Natural killer cell treated with Interleukin-12 subunit alpha and Interleukin-12 subunit beta and Interleukin-15 and Interleukin-18, amount 100 ng/mL, for 72 hours (primary cell): ENCODE measurements at regions not wholly inside any gene's neighbourhood (a gene's known extent, or its start where the extent isn't known, plus 50 kb on each side); places are given as distances from the start of the nearest gene placed in this dataset.
A peak's percentile ranks its signal among the peaks of the same experiment; 100 is the strongest.

Source experiments
- ATAC-seq, 2 donors: fragments of 150-1000 bp; cut with Tn5 transposase in 1 of 2; sonication (Bioruptor Pico), chemical (Tn5 transposase) in 1 of 2; 2 replicates each; pipeline ENCODE4 v1.10.0; 2021
- DNase-seq: peaks from one replicate; pipeline ENCODE4 v3.0.0; 2022; ENCODE audit warnings: low spot score
- H3K27ac Mint-ChIP-seq, 2 donors: 1 replicate in 1 of 2; 2 replicates in 1 of 2; pipeline ENCODE4 v1.8.0; 2022; ENCODE audit warnings: mixed read lengths in 2 of 2, mild to moderate bottlenecking in 1 of 2, moderate library complexity in 1 of 2
- H3K27me3 Mint-ChIP-seq, 2 donors: 1 replicate in 1 of 2; 2 replicates in 1 of 2; pipeline ENCODE4 v1.8.0; 2022; ENCODE audit warnings: mixed read lengths in 2 of 2
- H3K36me3 Mint-ChIP-seq: one replicate; pipeline ENCODE4 v1.8.0; 2022; ENCODE audit warnings: mixed read lengths
- H3K4me1 Mint-ChIP-seq, 2 donors: 1 replicate in 1 of 2; 2 replicates in 1 of 2; pipeline ENCODE4 v1.8.0; 2022; ENCODE audit warnings: low read depth in 2 of 2, mixed read lengths in 2 of 2, mild to moderate bottlenecking in 1 of 2
- H3K4me3 Mint-ChIP-seq: one replicate; pipeline ENCODE4 v1.8.0; 2022; ENCODE audit warnings: mixed read lengths
- H3K9me3 Mint-ChIP-seq: 2 replicates; pipeline ENCODE4 v1.8.0; 2022; ENCODE audit warnings: mixed read lengths

- no peak for DNase-seq
- H3K9me3 Mint-ChIP-seq = no peaks in the 10 kb centered on the region
- no peak for ATAC-seq
- H3K4me1 Mint-ChIP-seq = no peaks in the 10 kb centered on the region
- no peak overlapping the region for H3K4me3 Mint-ChIP-seq
- peaks cover 17 to 33% of the 10 kb centered on the region in 2 donors for H3K27me3 Mint-ChIP-seq
- no peak overlapping the region for H3K27ac Mint-ChIP-seq
- no peaks in the 10 kb centered on the region for H3K36me3 Mint-ChIP-seq
Observed at GRCh38 chr20:20835897-20836296, 123.5 kb upstream of the RALGAPA2 start.

- ATAC-seq = no peak
- H3K9me3 Mint-ChIP-seq = no peaks in the 10 kb centered on the region
- H3K27ac Mint-ChIP-seq = no peak overlapping the region
- H3K36me3 Mint-ChIP-seq = no peaks in the 10 kb centered on the region
- peaks cover 17 to 37% of the 10 kb centered on the region in 2 donors for H3K27me3 Mint-ChIP-seq
- DNase-seq = no peak
- no peaks in the 10 kb centered on the region for H3K4me1 Mint-ChIP-seq
- H3K4me3 Mint-ChIP-seq = no peak overlapping the region
Observed at GRCh38 chr20:20834008-20834407, 121.6 kb upstream of the RALGAPA2 start.

GRCh38 chr20:20832715-20833114 lies 120.3 kb upstream of the RALGAPA2 start:
- Mint-ChIP-seq H3K27ac (no peak overlapping the region), H3K9me3 (no peaks in the 10 kb centered on the region), H3K4me3 (no peak overlapping the region), H3K27me3 (peaks cover 17 to 31% of the 10 kb centered on the region in 2 donors), H3K36me3 (no peaks in the 10 kb centered on the region), H3K4me1 (no peaks in the 10 kb centered on the region)
- ATAC-seq (no peak), DNase-seq (no peak)

- Mint-ChIP-seq H3K27me3 (peaks cover 17 to 34% of the 10 kb centered on the region in 2 donors), H3K36me3 (no peaks in the 10 kb centered on the region), H3K27ac (no peak overlapping the region), H3K9me3 (no peaks in the 10 kb centered on the region), H3K4me1 (no peaks in the 10 kb centered on the region), H3K4me3 (no peak overlapping the region)
- no peak for ATAC-seq
- no peak for DNase-seq
Observed at GRCh38 chr20:20831794-20832193, 119.3 kb upstream of the RALGAPA2 start.

GRCh38 chr20:20829681-20830080 lies 117.2 kb upstream of the RALGAPA2 start:
- ATAC-seq (no peak), DNase-seq (no peak)
- no peaks in the 10 kb centered on the region for H3K9me3 Mint-ChIP-seq
- peaks cover 16 to 27% of the 10 kb centered on the region in 2 donors for H3K27me3 Mint-ChIP-seq
- no peak overlapping the region for H3K4me3 Mint-ChIP-seq
- H3K27ac Mint-ChIP-seq = no peak overlapping the region
- no peaks in the 10 kb centered on the region for H3K36me3 Mint-ChIP-seq
- peaks cover 0 to 3% of the 10 kb centered on the region in 2 donors for H3K4me1 Mint-ChIP-seq

GRCh38 chr20:20827992-20828597 lies 115.7 kb upstream of the RALGAPA2 start:
- DNase-seq = no peak
- H3K9me3 Mint-ChIP-seq = no peaks in the 10 kb centered on the region
- ATAC-seq = no peak
- peaks cover 17 to 19% of the 10 kb centered on the region in 2 donors for H3K27me3 Mint-ChIP-seq
- no peak overlapping the region for H3K27ac Mint-ChIP-seq
- no peak overlapping the region for H3K4me3 Mint-ChIP-seq
- peaks cover 0 to 4% of the 10 kb centered on the region in 2 donors for H3K4me1 Mint-ChIP-seq
- no peaks in the 10 kb centered on the region for H3K36me3 Mint-ChIP-seq

GRCh38 chr20:20824924-20825584 lies 112.6 kb upstream of the RALGAPA2 start:
- Mint-ChIP-seq H3K36me3 (no peaks in the 10 kb centered on the region), H3K9me3 (no peaks in the 10 kb centered on the region), H3K27me3 (peaks cover 8 to 27% of the 10 kb centered on the region in 2 donors), H3K27ac (no peak overlapping the region), H3K4me1 (peaks cover 0 to 4% of the 10 kb centered on the region in 2 donors), H3K4me3 (no peak overlapping the region)
- DNase-seq (peak; percentile 77), ATAC-seq (peak; percentile 41 to 57)

- DNase-seq (no peak), ATAC-seq (no peak)
- H3K27me3 Mint-ChIP-seq = peaks cover 8 to 27% of the 10 kb centered on the region in 2 donors
- no peak overlapping the region for H3K4me3 Mint-ChIP-seq
- peaks cover 0 to 4% of the 10 kb centered on the region in 2 donors for H3K4me1 Mint-ChIP-seq
- H3K27ac Mint-ChIP-seq = no peak overlapping the region
- H3K36me3 Mint-ChIP-seq = no peaks in the 10 kb centered on the region
- no peaks in the 10 kb centered on the region for H3K9me3 Mint-ChIP-seq
Observed at GRCh38 chr20:20823476-20823881, 111.0 kb upstream of the RALGAPA2 start.

GRCh38 chr20:20821484-20822260 lies 109.2 kb upstream of the RALGAPA2 start:
- ATAC-seq = no peak
- no peaks in the 10 kb centered on the region for H3K9me3 Mint-ChIP-seq

GRCh38 chr20:20820785-20821483 lies 108.5 kb upstream of the RALGAPA2 start:
- no peak overlapping the region for H3K27ac Mint-ChIP-seq
- no peaks in the 10 kb centered on the region for H3K36me3 Mint-ChIP-seq
- H3K4me1 Mint-ChIP-seq = peaks cover 0 to 7% of the 10 kb centered on the region in 2 donors
- ATAC-seq (no peak), DNase-seq (no peak)
- H3K27me3 Mint-ChIP-seq = peaks cover 0 to 22% of the 10 kb centered on the region in 2 donors
- H3K9me3 Mint-ChIP-seq = no peaks in the 10 kb centered on the region
- no peak overlapping the region for H3K4me3 Mint-ChIP-seq

More at GRCh38 chr20:20821484-20822260, 109.2 kb upstream of the RALGAPA2 start:
- H3K36me3 Mint-ChIP-seq = no peaks in the 10 kb centered on the region
- no peak overlapping the region for H3K4me3 Mint-ChIP-seq
- DNase-seq = no peak
- peaks cover 4 to 23% of the 10 kb centered on the region in 2 donors for H3K27me3 Mint-ChIP-seq
- no peak overlapping the region for H3K27ac Mint-ChIP-seq
- peaks cover 0 to 6% of the 10 kb centered on the region in 2 donors for H3K4me1 Mint-ChIP-seq

GRCh38 chr20:20820104-20820503 lies 107.7 kb upstream of the RALGAPA2 start:
- ATAC-seq = peak in 1 of 2 donors; percentile 15
- Mint-ChIP-seq H3K27me3 (peaks cover 0 to 22% of the 10 kb centered on the region in 2 donors), H3K36me3 (no peaks in the 10 kb centered on the region), H3K9me3 (no peaks in the 10 kb centered on the region), H3K4me1 (peaks cover 0 to 7% of the 10 kb centered on the region in 2 donors), H3K4me3 (no peak overlapping the region), H3K27ac (no peak overlapping the region)
- DNase-seq = no peak

GRCh38 chr20:20816969-20817755 lies 104.7 kb upstream of the RALGAPA2 start:
- peaks cover 0 to 5% of the 10 kb centered on the region in 2 donors for H3K27me3 Mint-ChIP-seq
- no peak overlapping the region for H3K27ac Mint-ChIP-seq

More at GRCh38 chr20:20816969-20817755, 104.7 kb upstream of the RALGAPA2 start:
- Mint-ChIP-seq H3K9me3 (no peaks in the 10 kb centered on the region), H3K36me3 (no peaks in the 10 kb centered on the region), H3K4me3 (no peak overlapping the region), H3K4me1 (peaks cover 0 to 2% of the 10 kb centered on the region in 2 donors)
- no peak for DNase-seq
- ATAC-seq = no peak
